NCI-H460 (cell line): ENCODE measurements at regions not wholly inside any gene's neighbourhood (a gene's known extent, or its start where the extent isn't known, plus 50 kb on each side); places are given as distances from the start of the nearest gene placed in this dataset.

Experiments used
- DNase-seq: peaks from one replicate; pipeline ENCODE4 v3.0.0-alpha.2; 2016; ENCODE audit warnings: low read depth; ENCODE audit errors: extremely low read depth

DNA sequence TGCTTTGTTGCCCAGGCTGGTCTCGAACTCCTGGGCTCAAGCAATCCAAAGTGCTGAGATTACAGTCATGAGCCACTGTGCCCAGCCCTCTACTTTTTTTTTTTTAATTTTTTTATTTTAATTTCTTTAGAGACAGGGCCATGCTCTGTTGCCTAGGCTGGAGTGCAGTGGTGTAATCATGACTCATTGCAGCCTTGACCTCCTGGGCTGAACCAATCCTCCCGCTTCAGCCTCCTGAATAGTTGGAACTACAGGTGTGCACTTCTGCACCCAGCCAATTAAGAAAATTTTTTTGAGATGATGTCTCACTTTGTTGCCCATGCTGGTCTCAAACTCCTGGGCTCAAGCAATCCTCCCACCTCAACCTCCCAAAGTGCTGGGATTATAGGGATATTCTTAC is 528.6 kb downstream of the GATA3 start:
- no peak for DNase-seq

- DNase-seq, result no peak
Observed at GRCh38 chr10:8584666-8585065, 530.2 kb downstream of the GATA3 start.

GRCh38 chr10:8586504-8586903 is 532.0 kb downstream of the GATA3 start:
- DNase-seq, result no peak

- DNase-seq, result no peak
Observed at GRCh38 chr10:8588135-8588534, 533.6 kb downstream of the GATA3 start.

DNA sequence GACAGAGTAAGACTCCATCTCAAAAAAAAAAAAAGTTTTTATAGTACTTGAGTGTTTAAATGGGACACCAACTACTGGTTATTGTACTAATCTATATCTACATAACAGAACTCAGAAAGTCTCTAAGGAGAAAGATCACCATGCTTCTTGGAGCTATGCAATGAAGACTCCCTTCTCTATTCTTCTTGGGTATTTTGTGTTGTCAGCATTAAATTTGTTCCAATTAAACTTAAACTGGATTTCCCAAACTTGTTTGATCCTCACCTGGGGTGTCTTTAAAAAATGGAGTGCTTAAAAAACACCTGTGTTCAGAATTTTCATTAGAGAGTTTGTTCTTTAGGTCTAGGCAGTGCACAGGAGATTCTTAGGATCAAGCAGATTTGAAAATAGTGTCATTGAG is 536.0 kb downstream of the GATA3 start:
- DNase-seq, result no peak

GRCh38 chr10:8591640-8592039 is 537.2 kb downstream of the GATA3 start:
- no peak for DNase-seq

GRCh38 chr10:8594176-8594575 is 539.7 kb downstream of the GATA3 start:
- no peak for DNase-seq

DNA sequence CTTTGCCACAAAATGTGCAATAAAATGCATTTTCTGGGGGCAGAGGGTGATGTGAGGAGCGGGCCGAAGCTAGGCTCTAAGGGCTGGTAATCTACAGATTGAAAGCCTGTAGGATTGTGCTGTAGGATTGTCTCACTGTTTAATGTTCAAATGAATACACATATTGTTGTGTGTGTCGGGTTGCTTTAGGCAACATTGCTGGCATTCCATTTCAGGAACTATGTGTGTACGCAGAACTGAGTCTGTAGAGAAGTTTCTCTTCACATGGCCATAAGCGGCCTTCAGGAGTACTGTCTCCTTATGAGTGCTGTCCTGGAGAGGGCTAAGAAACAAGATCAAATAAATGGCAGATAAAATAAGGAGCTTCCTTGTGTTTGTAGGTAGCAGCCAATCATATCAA is 540.2 kb downstream of the GATA3 start:
- DNase-seq, result no peak

DNA sequence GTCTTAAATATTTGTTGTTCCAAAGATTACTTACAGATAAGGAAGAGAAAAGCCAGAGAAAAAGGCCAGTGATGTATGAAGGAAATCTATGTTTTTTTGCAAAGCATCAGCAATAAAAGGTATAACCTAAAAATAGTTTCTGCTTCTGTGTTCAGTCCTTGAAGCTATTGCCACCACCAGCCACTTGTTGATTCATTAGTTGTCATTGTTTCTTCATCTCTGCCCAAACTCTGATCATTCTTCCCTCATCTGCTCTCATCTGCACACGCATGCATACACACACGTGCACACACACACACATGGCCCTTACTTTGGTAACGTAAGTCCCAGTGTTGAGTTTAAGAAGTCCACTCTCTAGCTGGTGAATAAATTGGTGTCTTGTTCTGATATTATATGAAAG is 540.7 kb downstream of the GATA3 start:
- no peak for DNase-seq

DNA sequence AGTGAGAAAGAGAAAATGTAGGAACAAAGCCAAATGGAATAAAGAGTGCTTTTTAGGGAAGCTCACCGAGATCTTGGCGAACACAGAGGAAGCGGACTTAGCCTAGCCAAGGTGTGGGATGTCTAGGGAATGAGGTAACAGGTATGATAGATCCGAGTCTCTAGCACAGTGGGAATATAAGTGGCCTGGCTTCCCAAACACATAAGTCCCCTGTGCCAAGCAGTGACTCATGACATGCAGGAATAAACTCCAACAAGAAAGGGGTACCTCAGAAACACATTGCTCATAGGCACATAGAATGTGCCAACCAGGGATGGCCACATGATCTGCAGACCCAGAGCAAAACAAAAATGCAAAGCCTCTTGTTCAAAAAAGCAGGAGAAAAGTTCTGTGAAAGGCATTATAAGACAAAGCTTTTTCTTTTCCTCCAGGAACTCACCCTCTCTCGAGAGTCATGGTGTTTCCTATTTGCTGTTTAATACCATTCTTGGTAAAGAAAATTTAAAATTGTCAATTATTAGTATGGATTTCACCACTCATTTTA is 542.5 kb downstream of the GATA3 start:
- no peak for DNase-seq

GRCh38 chr10:8600192-8600591 is 545.7 kb downstream of the GATA3 start:
- no peak for DNase-seq

GRCh38 chr10:8602821-8603220 is 548.3 kb downstream of the GATA3 start:
- no peak for DNase-seq

DNA sequence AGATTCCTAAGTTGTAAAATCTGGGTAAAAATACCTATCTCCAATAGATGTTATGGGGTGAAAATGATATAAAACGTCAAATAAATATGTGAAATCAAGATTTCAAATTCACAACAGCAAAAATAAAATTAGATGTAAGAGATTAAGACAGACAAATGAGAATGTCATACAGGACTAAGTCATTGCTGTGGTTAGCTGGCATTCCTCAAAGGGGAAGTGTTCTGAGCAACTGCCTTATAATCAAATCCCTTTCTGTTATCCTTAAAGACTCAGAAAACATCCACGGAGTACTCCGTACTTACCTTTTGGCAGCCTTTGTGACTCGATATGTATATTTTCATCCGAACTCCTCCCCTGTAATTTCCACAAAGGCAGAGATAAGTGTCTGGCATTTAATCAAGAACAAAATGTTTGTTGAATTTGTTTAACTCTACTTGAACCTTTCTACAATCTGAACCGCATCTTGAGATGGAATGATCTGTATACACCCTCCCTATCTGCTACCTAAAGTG is 559.6 kb downstream of the GATA3 start:
- DNase-seq, result no peak

DNA sequence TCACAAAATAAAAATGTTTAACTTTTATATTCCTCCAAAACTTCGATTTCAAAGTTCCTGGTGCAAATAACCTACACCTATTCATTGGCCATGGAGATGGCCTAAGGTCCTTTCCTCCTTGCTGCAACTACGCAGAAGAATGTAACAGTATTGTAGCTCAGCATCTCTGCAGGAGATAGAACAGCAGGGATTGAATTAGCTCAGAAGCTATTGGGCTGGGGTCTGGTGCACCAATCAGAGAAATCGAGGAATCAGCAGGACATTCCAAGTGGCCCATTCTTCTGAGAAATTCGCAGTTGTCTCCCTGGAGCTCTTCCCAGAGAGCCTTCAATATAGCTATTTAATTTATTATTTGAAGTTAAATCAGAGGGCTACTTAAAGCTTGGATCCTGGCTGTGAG is 560.6 kb downstream of the GATA3 start:
- DNase-seq, result no peak

- DNase-seq, result no peak
Observed at GRCh38 chr10:8616166-8616565, 561.7 kb downstream of the GATA3 start.

- DNase-seq, result no peak
Observed at GRCh38 chr10:8617792-8618191, 563.3 kb downstream of the GATA3 start.

DNA sequence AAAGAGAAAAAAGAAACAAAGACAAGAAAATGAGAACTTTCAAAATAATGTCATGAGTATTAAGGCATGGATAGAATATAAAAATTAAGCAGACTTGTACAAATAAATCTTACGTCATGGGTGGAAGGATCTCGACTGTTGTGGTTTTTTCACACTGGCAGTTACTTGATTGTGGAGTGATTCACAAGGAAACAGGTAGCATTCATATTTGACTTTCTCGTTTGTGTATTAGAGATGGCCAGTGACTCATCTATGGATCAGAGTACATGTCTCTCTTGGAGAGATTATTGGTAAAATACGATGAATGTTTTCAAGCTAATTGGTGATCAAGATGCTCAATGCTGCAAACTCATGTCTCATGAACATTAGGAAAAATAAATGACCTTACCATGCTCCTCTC is 564.3 kb downstream of the GATA3 start:
- DNase-seq, result no peak

- DNase-seq, result no peak
Observed at GRCh38 chr10:8628351-8628750, 573.9 kb downstream of the GATA3 start.

- no peak for DNase-seq
Observed at GRCh38 chr10:8633909-8634308, 579.4 kb downstream of the GATA3 start.

GRCh38 chr10:8636371-8636770 is 581.9 kb downstream of the GATA3 start:
- no peak for DNase-seq

DNA sequence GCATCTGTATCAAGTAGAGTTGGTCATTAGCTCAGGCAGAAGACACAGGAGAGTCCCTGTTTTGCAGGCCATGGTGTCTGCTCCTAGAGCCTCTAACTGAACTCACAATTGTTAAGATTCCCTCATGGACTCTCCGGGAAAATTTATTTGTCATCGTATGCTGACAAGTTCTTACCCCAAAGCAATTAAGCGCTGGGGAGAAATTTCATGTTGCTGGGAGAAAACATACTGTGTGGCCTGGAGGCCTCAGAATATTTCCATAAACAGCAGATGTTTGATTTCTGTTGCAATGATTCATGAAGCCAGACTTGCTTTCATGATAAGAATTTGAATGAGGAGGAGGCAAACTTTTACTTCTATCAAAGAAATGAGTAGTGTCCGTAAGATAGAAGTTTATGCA is 583.2 kb downstream of the GATA3 start:
- no peak for DNase-seq

- DNase-seq, result no peak
Observed at GRCh38 chr10:8638088-8638672, 583.7 kb downstream of the GATA3 start.
